ENCODE measurements at regions not wholly inside any gene's neighbourhood (a gene's known extent, or its start where the extent isn't known, plus 50 kb on each side); places are given as distances from the start of the nearest gene placed in this dataset.

GRCh38 chr5:1946122-1946677, 63.5 kb upstream of the IRX4 start:
- Mint-ChIP-seq H3K27ac (no peak overlapping the region), H3K4me3 (no peak overlapping the region), H3K36me3 (no peaks in the 10 kb centered on the region), H3K4me1 (no peaks in the 10 kb centered on the region), H3K9me3 (peaks cover 0 to 7% (median 0%) of the 10 kb centered on the region in 8 donors), H3K27me3 (peaks cover 11 to 19% of the 10 kb centered on the region in 2 donors)
- no peak for DNase-seq
- ChIA-PET POLR2A (ENCODE audit: partially characterized antibody) (no interaction called here), CTCF (ENCODE audit: partially characterized antibody) (no interaction called here)
- Histone ChIP-seq H3K27me3 (ENCODE audit: insufficient read depth, low read length) (no peaks in the 10 kb centered on the region), H3K27ac (ENCODE audit: low read depth, low read length) (no peak overlapping the region), H3K9me3 (ENCODE audit: control insufficient read depth in 1 of 2, low read length in 2 of 2) (no peaks in the 10 kb centered on the region), H3K36me3 (ENCODE audit: insufficient read depth, low read length) (no peaks in the 10 kb centered on the region), H3K4me3 (ENCODE audit: low read length in 2 of 2) (no peak overlapping the region), H3K4me1 (ENCODE audit: insufficient read depth, low read length) (no peaks in the 10 kb centered on the region)
- intact Hi-C loops (cut with micrococcal nuclease) = no loop called here

- Histone ChIP-seq H3K36me3 (ENCODE audit: insufficient read depth, low read length) (no peaks in the 10 kb centered on the region), H3K9me3 (ENCODE audit: control insufficient read depth in 1 of 2, low read length in 2 of 2) (no peaks in the 10 kb centered on the region), H3K4me3 (ENCODE audit: low read length in 2 of 2) (no peak overlapping the region), H3K27me3 (ENCODE audit: insufficient read depth, low read length) (no peaks in the 10 kb centered on the region), H3K4me1 (ENCODE audit: insufficient read depth, low read length) (no peaks in the 10 kb centered on the region), H3K27ac (ENCODE audit: low read depth, low read length) (no peak overlapping the region)
- Mint-ChIP-seq H3K27ac (no peak overlapping the region), H3K4me3 (no peak overlapping the region), H3K9me3 (peaks cover 0 to 6% (median 0%) of the 10 kb centered on the region in 8 donors), H3K27me3 (peaks cover 11 to 19% of the 10 kb centered on the region in 2 donors), H3K36me3 (no peaks in the 10 kb centered on the region), H3K4me1 (no peaks in the 10 kb centered on the region)
- intact Hi-C loops (cut with micrococcal nuclease) = no loop called here
- ChIA-PET POLR2A (ENCODE audit: partially characterized antibody) (no interaction called here), CTCF (ENCODE audit: partially characterized antibody) (no interaction called here)
- no peak for DNase-seq
Observed at GRCh38 chr5:1945606-1946005, 62.9 kb upstream of the IRX4 start.

GRCh38 chr5:1944408-1944807, 61.7 kb upstream of the IRX4 start:
- Histone ChIP-seq H3K4me3 (ENCODE audit: low read length in 2 of 2) (no peak overlapping the region), H3K9me3 (ENCODE audit: control insufficient read depth in 1 of 2, low read length in 2 of 2) (no peaks in the 10 kb centered on the region), H3K27me3 (ENCODE audit: insufficient read depth, low read length) (no peaks in the 10 kb centered on the region), H3K27ac (ENCODE audit: low read depth, low read length) (no peak overlapping the region), H3K36me3 (ENCODE audit: insufficient read depth, low read length) (no peaks in the 10 kb centered on the region), H3K4me1 (ENCODE audit: insufficient read depth, low read length) (no peaks in the 10 kb centered on the region)
- Mint-ChIP-seq H3K9me3 (peaks cover 0 to 6% (median 0%) of the 10 kb centered on the region in 8 donors), H3K36me3 (no peaks in the 10 kb centered on the region), H3K4me3 (no peak overlapping the region), H3K27me3 (peaks cover 11 to 25% of the 10 kb centered on the region in 2 donors), H3K27ac (no peak overlapping the region), H3K4me1 (no peaks in the 10 kb centered on the region)
- POLR2A ChIA-PET (ENCODE audit: partially characterized antibody) = no interaction called here
- intact Hi-C loops (cut with micrococcal nuclease) = no loop called here
- CTCF ChIA-PET (ENCODE audit: partially characterized antibody) = no interaction called here
- DNase-seq = no peak

GRCh38 chr5:1943481-1943880, 60.8 kb upstream of the IRX4 start:
- H3K27me3 ChIP-seq (ENCODE audit: insufficient read depth, low read length) = no peaks in the 10 kb centered on the region
- no peak overlapping the region for H3K27ac Mint-ChIP-seq
- peaks cover 11 to 25% of the 10 kb centered on the region in 2 donors for H3K27me3 Mint-ChIP-seq
- no peaks in the 10 kb centered on the region for H3K4me1 ChIP-seq (ENCODE audit: insufficient read depth, low read length)
- H3K9me3 ChIP-seq (ENCODE audit: control insufficient read depth in 1 of 2, low read length in 2 of 2) = no peaks in the 10 kb centered on the region
- intact Hi-C loops (cut with micrococcal nuclease) = no loop called here
- no peak overlapping the region for H3K4me3 Mint-ChIP-seq
- no peak overlapping the region for H3K27ac ChIP-seq (ENCODE audit: low read depth, low read length)
- ChIA-PET POLR2A (ENCODE audit: partially characterized antibody) (no interaction called here), CTCF (ENCODE audit: partially characterized antibody) (no interaction called here)
- H3K9me3 Mint-ChIP-seq = peaks cover 0 to 6% (median 0%) of the 10 kb centered on the region in 8 donors
- H3K36me3 ChIP-seq (ENCODE audit: insufficient read depth, low read length) = no peaks in the 10 kb centered on the region
- no peaks in the 10 kb centered on the region for H3K4me1 Mint-ChIP-seq
- no peaks in the 10 kb centered on the region for H3K36me3 Mint-ChIP-seq
- no peak for DNase-seq
- H3K4me3 ChIP-seq (ENCODE audit: low read length in 2 of 2) = no peak overlapping the region

GRCh38 chr5:1942630-1943029, 59.9 kb upstream of the IRX4 start:
- Histone ChIP-seq H3K36me3 (ENCODE audit: insufficient read depth, low read length) (no peaks in the 10 kb centered on the region), H3K27ac (ENCODE audit: low read depth, low read length) (no peak overlapping the region), H3K9me3 (ENCODE audit: control insufficient read depth in 1 of 2, low read length in 2 of 2) (no peaks in the 10 kb centered on the region), H3K4me3 (ENCODE audit: low read length in 2 of 2) (no peak overlapping the region), H3K27me3 (ENCODE audit: insufficient read depth, low read length) (no peaks in the 10 kb centered on the region), H3K4me1 (ENCODE audit: insufficient read depth, low read length) (no peaks in the 10 kb centered on the region)
- intact Hi-C loops (cut with micrococcal nuclease) = no loop called here
- CTCF ChIA-PET (ENCODE audit: partially characterized antibody) = no interaction called here
- no peak for DNase-seq
- Mint-ChIP-seq H3K4me3 (no peak overlapping the region), H3K27me3 (peaks cover 11 to 25% of the 10 kb centered on the region in 2 donors), H3K4me1 (no peaks in the 10 kb centered on the region), H3K27ac (no peak overlapping the region), H3K36me3 (no peaks in the 10 kb centered on the region), H3K9me3 (peaks cover 0 to 6% (median 0%) of the 10 kb centered on the region in 8 donors)
- POLR2A ChIA-PET (ENCODE audit: partially characterized antibody) = no interaction called here

- H3K36me3 Mint-ChIP-seq = no peaks in the 10 kb centered on the region
- no peak overlapping the region for H3K4me3 ChIP-seq (ENCODE audit: low read length in 2 of 2)
- H3K4me1 ChIP-seq (ENCODE audit: insufficient read depth, low read length) = no peaks in the 10 kb centered on the region
- H3K36me3 ChIP-seq (ENCODE audit: insufficient read depth, low read length) = no peaks in the 10 kb centered on the region
- ChIA-PET CTCF (ENCODE audit: partially characterized antibody) (no interaction called here), POLR2A (ENCODE audit: partially characterized antibody) (no interaction called here)
- H3K27me3 ChIP-seq (ENCODE audit: insufficient read depth, low read length) = no peaks in the 10 kb centered on the region
- peaks cover 11 to 26% of the 10 kb centered on the region in 2 donors for H3K27me3 Mint-ChIP-seq
- no peak for DNase-seq
- intact Hi-C loops (cut with micrococcal nuclease) = no loop called here
- no peak overlapping the region for H3K27ac Mint-ChIP-seq
- peaks cover 0 to 6% (median 0%) of the 10 kb centered on the region in 8 donors for H3K9me3 Mint-ChIP-seq
- H3K27ac ChIP-seq (ENCODE audit: low read depth, low read length) = no peak overlapping the region
- no peaks in the 10 kb centered on the region for H3K9me3 ChIP-seq (ENCODE audit: control insufficient read depth in 1 of 2, low read length in 2 of 2)
- no peaks in the 10 kb centered on the region for H3K4me1 Mint-ChIP-seq
- no peak overlapping the region for H3K4me3 Mint-ChIP-seq
Observed at GRCh38 chr5:1942158-1942557, 59.4 kb upstream of the IRX4 start.

GRCh38 chr5:1939256-1939655, 56.5 kb upstream of the IRX4 start:
- Histone ChIP-seq H3K27me3 (ENCODE audit: insufficient read depth, low read length) (no peaks in the 10 kb centered on the region), H3K36me3 (ENCODE audit: insufficient read depth, low read length) (no peaks in the 10 kb centered on the region), H3K27ac (ENCODE audit: low read depth, low read length) (no peak overlapping the region), H3K4me3 (ENCODE audit: low read length in 2 of 2) (no peak overlapping the region), H3K4me1 (ENCODE audit: insufficient read depth, low read length) (no peaks in the 10 kb centered on the region), H3K9me3 (ENCODE audit: control insufficient read depth in 1 of 2, low read length in 2 of 2) (no peaks in the 10 kb centered on the region)
- Mint-ChIP-seq H3K27ac (no peak overlapping the region), H3K4me3 (no peak overlapping the region), H3K27me3 (peaks cover 17 to 22% of the 10 kb centered on the region in 2 donors), H3K9me3 (peaks cover 0 to 6% (median 0%) of the 10 kb centered on the region in 8 donors), H3K36me3 (no peaks in the 10 kb centered on the region), H3K4me1 (no peaks in the 10 kb centered on the region)
- ChIA-PET CTCF (ENCODE audit: partially characterized antibody) (no interaction called here), POLR2A (ENCODE audit: partially characterized antibody) (no interaction called here)
- no peak for DNase-seq
- intact Hi-C loops (cut with micrococcal nuclease) = no loop called here

Data from CD4-positive, alpha-beta memory T cell (primary cell).